Thyroid gland (tissue), 4 donors: ENCODE measurements at regions not wholly inside any gene's neighbourhood (a gene's known extent, or its start where the extent isn't known, plus 50 kb on each side); places are given as distances from the start of the nearest gene placed in this dataset.

Experiments used
- DNase-seq, 2 donors: peaks; one replicate each; pipeline ENCODE4 v3.0.0-alpha.2; 2019
- H3K27ac ChIP-seq, 3 donors: fragments of 200-600 bp; sonication (generic); 1 replicate in 2 of 3; 2 replicates in 1 of 3; pipeline ENCODE4 v1.5.1; 2016 to 2019; ENCODE audit warnings: mild to moderate bottlenecking in 1 of 3, moderate library complexity in 1 of 3
- H3K27me3 ChIP-seq: fragments of 200-600 bp; sonication (generic); one replicate; pipeline ENCODE4 v1.5.1; 2019
- H3K36me3 ChIP-seq, 2 donors: fragments of 200-600 bp; sonication (generic); one replicate each; pipeline ENCODE4 v1.5.1; 2016 to 2019
- H3K4me1 ChIP-seq, 2 donors: fragments of 200-600 bp; sonication (generic); one replicate each; pipeline ENCODE4 v1.5.1; 2017 to 2019
- H3K4me3 ChIP-seq, 3 donors: fragments of 200-600 bp; sonication (generic); replicated peaks in 1 of 3; 1 replicate in 2 of 3; 2 replicates in 1 of 3; pipeline ENCODE4 v1.5.1; 2016; ENCODE audit warnings: mild to moderate bottlenecking in 1 of 3
- H3K9me3 ChIP-seq: fragments of 200-600 bp; sonication (generic); one replicate; pipeline ENCODE4 v1.5.1; 2017
- CTCF ChIP-seq, 6 experiments: fragments of 200-600 bp in 3 of 6; fragments of 450-650 bp in 3 of 6; sonication (generic) in 3 of 6; IDR thresholded peaks; one replicate each; pipeline ENCODE4 v1.5.1; 2016 to 2019; ENCODE audit warnings: antibody characterized with exemption in 6 of 6, mild to moderate bottlenecking in 2 of 6, inconsistent platforms in 1 of 6, moderate library complexity in 1 of 6
- POLR2A ChIP-seq, 2 donors: fragments of 450-650 bp; IDR thresholded peaks; one replicate each; pipeline ENCODE4 v1.6.1; 2017; ENCODE audit warnings: antibody characterized with exemption in 2 of 2, mild to moderate bottlenecking in 2 of 2, moderate library complexity in 1 of 2
- WGBS, 2 donors: methylation state at CpG; one replicate each; pipeline ENCODE4 v1.1.5; 2017; 5-methylcytosine and 5-hydroxymethylcytosine counted together
- intact Hi-C: fragments of 100-400 bp; cut with DNase I; formaldehyde crosslinking; loops from one replicate; pipeline ENCODE4 v1.15.1; 2023

DNA sequence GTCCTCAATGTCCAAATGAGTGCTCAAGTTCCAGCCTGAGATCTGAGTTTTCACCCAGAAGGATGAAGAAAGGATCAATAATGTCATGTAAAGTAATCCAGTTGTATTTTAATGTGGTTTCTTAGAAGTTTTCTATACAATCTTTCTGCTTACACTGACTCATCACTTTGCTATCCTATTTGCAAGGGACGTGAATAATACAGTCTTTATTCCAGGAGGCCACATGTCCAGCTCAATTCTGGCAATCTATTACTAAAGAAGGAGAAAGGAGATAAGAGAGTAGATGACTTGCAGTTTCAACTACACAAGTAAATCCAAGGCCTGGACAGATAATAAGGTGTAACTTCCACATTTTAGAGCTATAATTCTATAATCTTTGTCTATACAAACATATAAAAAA is 601.1 kb upstream of the SETBP1 start:
- Histone ChIP-seq H3K27me3 (no peaks in the 10 kb centered on the region), H3K9me3 (no peaks in the 10 kb centered on the region), H3K27ac (no peak overlapping the region), H3K4me3 (no peak overlapping the region), H3K36me3 (no peaks in the 10 kb centered on the region), H3K4me1 (no peaks in the 10 kb centered on the region)
- intact Hi-C loops, result no loop called here
- WGBS, 2 donors, result 69 to 82% methylated on average over 1 of the region's 1 CpG
- no peak for DNase-seq
- TF ChIP-seq CTCF (IDR thresholded peaks at IDR 0.05), result no peak
- no peak for TF ChIP-seq POLR2A (IDR thresholded peaks at IDR 0.05)

DNA sequence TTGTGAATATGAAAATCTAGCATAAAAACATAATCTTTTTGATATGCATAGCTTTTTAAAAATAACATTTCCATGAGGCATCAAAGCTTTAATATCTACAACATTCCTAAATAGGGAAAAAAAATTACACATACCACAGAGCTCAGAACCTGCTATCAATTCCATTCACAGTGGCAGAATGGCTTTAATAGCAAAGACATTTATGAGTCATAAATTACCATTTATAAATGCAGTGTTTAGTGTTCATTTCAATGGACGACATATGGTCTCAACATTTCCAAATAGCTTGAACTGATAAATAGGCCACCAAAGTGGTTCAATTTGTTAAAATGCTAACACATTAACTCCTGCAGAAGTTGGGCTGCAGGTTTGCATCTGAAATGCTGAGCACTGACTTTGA is 600.6 kb upstream of the SETBP1 start:
- TF ChIP-seq POLR2A (IDR thresholded peaks at IDR 0.05), result no peak
- TF ChIP-seq CTCF (IDR thresholded peaks at IDR 0.05), result no peak
- no peaks in the 10 kb centered on the region for H3K27me3 ChIP-seq
- H3K36me3 ChIP-seq, result no peaks in the 10 kb centered on the region
- H3K27ac ChIP-seq, result no peak overlapping the region
- H3K4me1 ChIP-seq, result no peaks in the 10 kb centered on the region
- intact Hi-C loops, result no loop called here
- H3K4me3 ChIP-seq, result no peak overlapping the region
- WGBS, 2 donors, result 89 to 94% methylated on average over 1 of the region's 1 CpG
- H3K9me3 ChIP-seq, result no peaks in the 10 kb centered on the region
- no peak for DNase-seq

DNA sequence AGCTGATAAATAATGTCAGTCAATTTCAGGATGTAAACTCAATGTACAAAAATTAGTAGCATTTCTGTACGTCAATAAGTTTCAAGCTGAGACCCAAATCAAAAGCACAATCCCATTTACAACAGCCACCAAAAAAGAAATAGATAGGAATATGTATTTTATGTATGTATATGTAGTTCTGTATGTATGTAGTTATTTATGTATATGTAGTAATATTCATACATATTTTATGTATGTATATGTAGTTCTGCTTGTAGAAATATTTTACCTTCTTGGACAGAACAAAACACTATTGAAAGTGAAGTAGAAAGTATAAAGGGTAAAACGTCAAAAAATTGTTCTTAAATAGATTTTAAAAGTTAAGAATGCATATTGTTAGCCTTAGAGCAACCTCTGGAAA is 591.0 kb upstream of the SETBP1 start:
- H3K27ac ChIP-seq, result no peak overlapping the region
- no peak overlapping the region for H3K4me3 ChIP-seq
- no peaks in the 10 kb centered on the region for H3K9me3 ChIP-seq
- 78 to 80% methylated on average over 2 of the region's 2 CpGs for WGBS, 2 donors
- intact Hi-C loops, result no loop called here
- peaks cover 0 to 3% of the 10 kb centered on the region in 2 donors for H3K4me1 ChIP-seq
- TF ChIP-seq CTCF (IDR thresholded peaks at IDR 0.05) (no peak), POLR2A (IDR thresholded peaks at IDR 0.05) (no peak)
- no peak for DNase-seq
- H3K27me3 ChIP-seq, result no peaks in the 10 kb centered on the region
- no peaks in the 10 kb centered on the region for H3K36me3 ChIP-seq

- no peak for DNase-seq
- H3K27me3 ChIP-seq, result no peaks in the 10 kb centered on the region
- H3K4me3 ChIP-seq, result no peak overlapping the region
- H3K36me3 ChIP-seq, result no peaks in the 10 kb centered on the region
- 81 to 82% methylated on average over 3 of the region's 3 CpGs for WGBS, 2 donors
- TF ChIP-seq POLR2A (IDR thresholded peaks at IDR 0.05) (no peak), CTCF (IDR thresholded peaks at IDR 0.05) (no peak)
- H3K4me1 ChIP-seq, result peaks cover 0 to 3% of the 10 kb centered on the region in 2 donors
- no peak overlapping the region for H3K27ac ChIP-seq
- H3K9me3 ChIP-seq, result no peaks in the 10 kb centered on the region
- intact Hi-C loops, result no loop called here
Measured at GRCh38 chr18:44090453-44090852, 590.2 kb upstream of the SETBP1 start.

GRCh38 chr18:44093253-44093652 is 587.4 kb upstream of the SETBP1 start:
- H3K27ac ChIP-seq, result no peak overlapping the region
- H3K27me3 ChIP-seq, result no peaks in the 10 kb centered on the region
- no peak for DNase-seq
- no peaks in the 10 kb centered on the region for H3K9me3 ChIP-seq
- no peak overlapping the region for H3K4me3 ChIP-seq
- peaks cover 0 to 3% of the 10 kb centered on the region in 2 donors for H3K4me1 ChIP-seq
- intact Hi-C loops, result no loop called here
- H3K36me3 ChIP-seq, result no peaks in the 10 kb centered on the region
- TF ChIP-seq POLR2A (IDR thresholded peaks at IDR 0.05) (no peak), CTCF (IDR thresholded peaks at IDR 0.05) (no peak)
